Hepatic stellate cell (primary cell): ENCODE measurements at regions not wholly inside any gene's neighbourhood (a gene's known extent, or its start where the extent isn't known, plus 50 kb on each side); places are given as distances from the start of the nearest gene placed in this dataset.
"Not testable (repeated sequence)": the region's sequence is repeated elsewhere in the genome, so short reads cannot be mapped to it uniquely, and the experiment has no call there.

ENCODE experiments used
- DNase-seq: peaks from one replicate; pipeline ENCODE4 v3.0.0; 2011; ENCODE audit warnings: low spot score

DNA sequence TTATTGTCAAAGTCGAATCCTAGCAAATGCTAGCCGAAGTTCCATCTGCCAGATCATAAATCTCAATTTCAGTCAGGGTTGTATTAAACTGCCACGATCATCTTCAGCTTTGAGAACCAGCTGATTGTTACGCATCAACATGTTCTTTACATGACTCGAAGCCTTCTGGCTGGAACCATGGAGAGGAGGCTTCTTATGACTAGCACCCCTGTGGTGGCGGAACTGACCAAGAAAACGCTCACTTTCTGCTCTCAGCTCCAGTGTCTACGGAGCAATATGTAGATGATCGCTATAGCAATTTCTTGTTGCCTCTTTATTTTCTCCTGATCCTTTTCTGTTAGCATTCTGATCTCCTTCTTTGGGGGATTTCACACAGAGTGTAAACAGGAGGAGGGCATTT lies 479.4 kb upstream of the SLC35B3 start:
- DNase-seq: no peak

- no peak for DNase-seq
Measured at GRCh38 chr6:8908638-8909037, 473.3 kb upstream of the SLC35B3 start.

DNA sequence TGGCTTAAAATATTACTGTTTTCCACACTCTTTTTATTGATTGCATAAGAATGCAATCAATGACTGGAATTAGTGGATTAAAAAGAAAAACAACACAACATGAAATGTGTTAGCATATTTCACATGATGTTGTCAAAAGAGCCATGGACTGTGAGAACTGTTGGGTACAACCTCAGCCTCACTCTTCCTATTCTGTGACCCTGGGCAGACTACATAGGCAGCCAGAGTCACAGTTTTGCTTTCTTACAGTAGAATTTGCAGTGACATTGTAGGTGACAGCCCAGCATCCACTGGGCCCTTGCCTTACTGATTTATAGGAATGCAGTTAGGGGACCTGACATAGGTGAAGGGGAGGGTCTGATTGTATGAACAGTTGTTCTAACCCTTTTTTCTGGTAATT lies 471.4 kb upstream of the SLC35B3 start:
- no peak for DNase-seq

GRCh38 chr6:8905757-8906156 lies 470.4 kb upstream of the SLC35B3 start:
- no peak for DNase-seq

DNA sequence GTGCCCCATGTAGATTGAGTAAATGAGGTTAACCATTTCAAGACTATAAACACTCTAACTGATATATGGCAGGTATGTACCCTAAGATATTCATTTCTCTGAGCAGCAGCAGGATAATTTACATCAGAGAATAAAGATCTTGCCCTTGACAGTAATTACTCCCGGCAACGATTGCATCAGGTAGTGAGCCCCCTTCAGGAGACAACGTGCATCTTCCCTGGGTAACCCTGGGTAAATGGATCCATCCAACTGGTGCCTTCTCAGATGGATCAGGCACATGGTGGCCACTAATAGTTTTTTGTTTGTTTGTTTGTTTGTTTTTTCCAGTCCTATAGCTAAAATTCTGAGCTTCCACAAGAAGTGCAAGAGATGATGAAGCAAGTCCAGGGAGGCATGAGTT lies 469.4 kb upstream of the SLC35B3 start:
- DNase-seq: no peak

- no peak for DNase-seq
Measured at GRCh38 chr6:8900056-8900455, 464.7 kb upstream of the SLC35B3 start.

GRCh38 chr6:8889514-8889913 lies 454.2 kb upstream of the SLC35B3 start:
- DNase-seq: no peak

- DNase-seq: no peak
Measured at GRCh38 chr6:8888468-8888867, 453.1 kb upstream of the SLC35B3 start.

- DNase-seq: no peak
Measured at GRCh38 chr6:8881663-8882062, 446.3 kb upstream of the SLC35B3 start.

DNA sequence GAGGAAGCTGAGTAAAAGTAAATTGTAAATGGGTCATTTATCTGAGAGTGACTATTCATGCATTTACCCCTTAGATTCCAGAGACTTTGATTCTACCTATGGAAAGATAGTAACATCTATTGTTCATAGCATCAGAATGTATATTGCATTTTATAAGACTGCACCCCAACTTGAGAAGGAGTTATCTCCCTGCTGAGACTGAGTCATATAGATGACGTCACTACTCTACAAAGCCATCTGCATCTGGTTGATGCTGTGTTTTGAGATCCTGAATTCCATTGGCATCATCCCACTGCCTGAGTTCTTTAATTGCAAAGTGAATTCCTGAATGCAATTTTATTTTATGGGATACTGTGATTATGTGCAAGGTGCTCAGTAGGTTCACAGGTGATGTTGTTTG lies 444.0 kb upstream of the SLC35B3 start:
- no peak for DNase-seq

DNA sequence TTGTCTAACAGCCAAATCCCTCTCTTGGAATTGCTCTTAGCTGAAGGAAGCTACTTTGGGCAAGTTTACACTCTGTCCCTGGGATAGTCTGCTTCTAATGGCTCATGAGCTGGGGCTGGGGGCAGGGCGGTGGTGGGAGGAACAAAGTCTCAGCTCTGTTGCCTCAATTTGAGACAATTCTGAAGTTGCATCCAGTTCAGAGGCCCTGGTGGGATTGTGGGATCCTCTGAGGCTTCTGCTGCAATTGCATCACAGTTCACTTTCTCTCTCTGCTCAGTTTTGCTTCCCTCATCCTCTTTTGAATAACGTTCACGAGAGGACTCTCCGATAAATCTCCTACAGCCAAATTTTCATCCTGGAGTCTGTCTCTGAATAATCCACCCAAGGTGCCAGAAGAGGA lies 440.6 kb upstream of the SLC35B3 start:
- no peak for DNase-seq

GRCh38 chr6:8872589-8872988 lies 437.2 kb upstream of the SLC35B3 start:
- DNase-seq: no peak

DNA sequence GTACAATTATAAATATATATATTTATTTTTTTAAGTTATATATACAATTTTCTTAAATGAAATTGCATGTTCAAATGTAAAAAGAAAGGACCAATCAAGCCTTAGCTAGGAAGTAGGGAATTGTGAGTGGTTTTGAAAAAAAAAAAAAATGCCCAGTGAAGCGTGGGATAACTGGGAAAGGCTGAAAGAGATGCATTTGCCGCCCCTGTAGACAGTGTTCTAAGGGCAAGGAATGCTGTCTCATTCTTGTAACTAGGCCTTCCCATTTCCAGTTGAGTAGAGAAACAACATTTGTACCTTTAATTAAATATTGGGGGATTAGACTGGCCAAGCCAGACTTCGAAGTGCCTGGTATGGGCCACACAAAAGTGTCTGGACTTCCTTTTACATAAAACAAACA lies 430.1 kb upstream of the SLC35B3 start:
- no peak for DNase-seq

DNA sequence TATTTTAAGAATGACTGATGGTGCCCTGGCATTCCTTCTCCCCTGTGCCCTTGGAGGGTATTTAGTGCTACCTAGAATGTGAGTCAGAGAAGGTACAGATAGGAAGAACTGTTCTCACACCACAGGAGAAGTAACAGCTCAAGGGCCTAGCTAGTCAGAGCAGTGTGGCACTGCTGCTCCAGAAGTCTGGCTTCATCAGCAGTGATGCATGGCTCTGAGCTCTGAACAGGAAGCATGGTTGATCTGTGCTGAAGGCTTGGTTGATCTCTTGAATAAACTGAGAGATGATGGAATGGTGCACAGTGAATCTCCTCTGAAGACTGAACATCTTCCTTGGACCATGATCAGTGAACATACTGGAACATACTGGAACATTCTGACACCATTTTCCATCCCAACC lies 425.3 kb upstream of the SLC35B3 start:
- DNase-seq: no peak

DNA sequence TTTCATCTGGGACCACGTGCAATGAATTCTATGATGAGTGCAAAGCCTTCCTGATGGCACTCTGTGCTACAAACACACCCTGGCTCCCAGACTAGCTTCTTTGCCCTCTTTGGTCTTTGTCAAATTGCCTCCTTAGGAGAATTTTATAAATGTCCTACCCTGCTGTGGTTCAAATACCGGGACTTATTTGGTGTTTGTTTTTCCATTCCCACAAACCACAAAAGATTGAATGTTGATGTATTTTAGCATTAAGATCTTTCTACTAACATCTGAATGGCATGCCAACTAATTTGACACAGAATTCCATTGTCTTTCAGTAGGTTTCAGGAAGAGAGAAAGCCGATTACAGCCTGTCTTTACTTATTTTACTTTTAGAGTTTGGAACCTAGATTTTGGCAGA lies 424.2 kb upstream of the SLC35B3 start:
- DNase-seq: no peak

DNA sequence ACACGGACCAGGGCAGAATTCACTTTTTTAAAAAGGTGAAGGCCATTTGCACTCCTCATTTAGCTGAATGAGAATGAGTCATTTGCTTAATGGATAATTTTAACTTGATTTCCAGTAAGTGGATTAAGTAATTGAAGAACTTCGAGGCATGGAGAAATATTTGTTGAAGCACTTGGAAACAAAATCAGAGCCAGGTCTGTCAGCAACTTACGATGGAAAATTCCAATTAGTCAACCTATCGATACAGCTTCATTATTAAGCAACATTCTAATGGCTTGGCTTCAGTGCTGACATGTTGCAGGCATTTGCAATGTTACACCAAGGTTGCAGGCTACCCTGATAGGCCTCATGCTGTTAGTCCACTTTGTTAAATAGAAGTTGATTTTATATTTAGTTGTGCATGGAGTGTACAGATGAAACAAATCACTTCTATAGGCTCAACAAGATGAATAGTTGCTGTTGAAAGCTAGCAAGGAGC lies 423.5 kb upstream of the SLC35B3 start:
- DNase-seq: no peak

DNA sequence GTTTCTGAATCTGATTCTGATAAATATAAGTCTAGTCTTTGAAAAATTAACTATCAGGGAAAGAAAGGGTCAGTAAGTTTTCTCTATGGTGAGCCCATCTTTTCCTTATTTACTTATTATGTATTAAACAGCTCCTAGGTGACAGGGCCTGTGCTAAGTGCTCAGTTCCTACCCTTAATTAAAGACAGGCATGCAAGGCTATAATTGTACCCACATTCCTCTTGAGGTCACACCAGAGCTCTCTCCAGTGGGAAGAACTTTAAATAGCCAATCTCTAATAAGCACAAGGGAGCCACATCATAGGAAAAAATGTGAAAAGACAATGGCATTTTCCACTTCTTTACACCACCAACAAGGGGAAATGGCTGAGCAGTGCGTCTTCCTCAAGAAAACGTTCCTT lies 421.8 kb upstream of the SLC35B3 start:
- no peak for DNase-seq

- DNase-seq: no peak
Measured at GRCh38 chr6:8855411-8855810, 420.1 kb upstream of the SLC35B3 start.

DNA sequence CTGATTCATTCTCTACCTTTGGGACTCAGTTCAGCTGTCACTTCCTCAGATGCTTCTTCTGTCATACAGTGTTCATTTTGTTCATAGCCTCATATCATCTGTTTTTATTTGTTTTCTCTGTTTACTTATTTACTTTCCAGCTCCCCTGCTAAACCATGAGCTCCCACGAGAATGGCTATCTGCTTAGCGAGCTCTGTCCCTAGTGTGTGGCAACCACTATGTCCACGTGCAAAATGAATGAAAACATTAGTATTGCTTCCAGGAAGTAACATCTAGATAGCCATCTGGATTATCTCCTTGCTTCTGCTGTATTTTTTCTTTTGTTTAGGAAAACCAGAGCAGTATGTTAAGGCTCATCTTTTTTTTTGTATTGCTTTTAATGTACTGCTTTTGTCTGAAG lies 417.0 kb upstream of the SLC35B3 start:
- no peak for DNase-seq

DNA sequence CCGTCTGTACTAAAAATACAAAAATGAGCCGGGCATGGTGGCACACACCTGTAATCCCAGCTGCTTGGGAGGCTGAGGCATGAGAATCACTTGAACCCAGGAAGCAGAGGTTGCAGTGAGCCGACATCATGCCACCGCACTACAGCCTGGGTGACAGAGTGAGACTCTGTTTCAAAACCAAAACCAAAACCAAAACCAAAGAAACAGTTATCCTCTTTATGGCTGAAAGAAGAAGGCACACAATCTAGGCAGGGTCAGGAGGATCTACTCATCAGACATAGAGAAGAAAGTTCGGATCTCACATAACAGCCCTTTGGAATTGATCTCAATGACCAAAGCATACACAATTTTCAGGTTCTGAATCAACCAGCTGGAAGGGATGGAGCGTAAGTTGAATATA lies 411.3 kb upstream of the SLC35B3 start:
- DNase-seq: not testable (repeated sequence)

DNA sequence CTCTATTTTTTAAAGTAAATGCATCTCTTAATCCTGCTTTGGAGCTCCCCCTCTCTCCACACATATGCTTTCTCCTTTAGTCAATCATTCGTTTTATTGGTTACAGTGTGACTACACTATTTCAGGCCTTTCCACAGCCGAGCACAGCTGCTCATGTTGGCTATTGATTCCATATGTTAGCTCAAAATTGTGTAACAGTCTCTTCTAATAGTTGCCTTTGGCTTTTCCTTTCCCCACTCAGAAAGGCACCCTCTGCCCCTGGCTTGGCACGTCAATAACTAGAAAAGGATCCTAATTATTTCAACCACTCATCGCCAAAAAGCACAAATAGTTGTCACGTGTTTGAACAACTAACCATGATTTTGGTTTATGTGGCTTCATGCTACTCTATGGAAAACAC lies 410.3 kb upstream of the SLC35B3 start:
- DNase-seq: no peak

- DNase-seq: no peak
Measured at GRCh38 chr6:8844968-8845367, 409.6 kb upstream of the SLC35B3 start.

GRCh38 chr6:8839626-8840025 lies 404.3 kb upstream of the SLC35B3 start:
- no peak for DNase-seq

GRCh38 chr6:8837343-8837742 lies 402.0 kb upstream of the SLC35B3 start:
- no peak for DNase-seq

- not testable (repeated sequence) for DNase-seq
Measured at GRCh38 chr6:8832695-8833094, 397.4 kb upstream of the SLC35B3 start.
